ENCODE measurements at regions not wholly inside any gene's neighbourhood (a gene's known extent, or its start where the extent isn't known, plus 50 kb on each side); places are given as distances from the start of the nearest gene placed in this dataset.

DNA sequence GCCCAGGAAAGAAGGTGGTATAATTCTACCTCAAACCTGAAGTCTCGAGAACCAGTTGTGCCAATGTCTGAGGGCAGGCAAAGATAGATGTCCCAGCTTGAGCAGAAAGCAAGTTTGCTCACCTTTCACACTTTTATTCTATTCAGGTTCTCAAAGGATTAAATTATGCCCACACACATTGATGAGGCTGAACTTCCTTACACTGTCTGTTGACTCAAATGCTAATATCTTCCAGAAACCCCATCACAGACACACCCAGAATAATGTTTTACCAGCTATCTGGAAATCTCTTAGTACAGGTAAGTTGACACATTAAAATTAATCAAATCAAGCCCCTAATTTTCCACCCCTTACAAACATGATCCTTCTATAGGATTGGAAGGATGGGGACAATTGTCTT, 605.7 kb downstream of the NUF2 start:
- TF ChIP-seq, protein P1, sequence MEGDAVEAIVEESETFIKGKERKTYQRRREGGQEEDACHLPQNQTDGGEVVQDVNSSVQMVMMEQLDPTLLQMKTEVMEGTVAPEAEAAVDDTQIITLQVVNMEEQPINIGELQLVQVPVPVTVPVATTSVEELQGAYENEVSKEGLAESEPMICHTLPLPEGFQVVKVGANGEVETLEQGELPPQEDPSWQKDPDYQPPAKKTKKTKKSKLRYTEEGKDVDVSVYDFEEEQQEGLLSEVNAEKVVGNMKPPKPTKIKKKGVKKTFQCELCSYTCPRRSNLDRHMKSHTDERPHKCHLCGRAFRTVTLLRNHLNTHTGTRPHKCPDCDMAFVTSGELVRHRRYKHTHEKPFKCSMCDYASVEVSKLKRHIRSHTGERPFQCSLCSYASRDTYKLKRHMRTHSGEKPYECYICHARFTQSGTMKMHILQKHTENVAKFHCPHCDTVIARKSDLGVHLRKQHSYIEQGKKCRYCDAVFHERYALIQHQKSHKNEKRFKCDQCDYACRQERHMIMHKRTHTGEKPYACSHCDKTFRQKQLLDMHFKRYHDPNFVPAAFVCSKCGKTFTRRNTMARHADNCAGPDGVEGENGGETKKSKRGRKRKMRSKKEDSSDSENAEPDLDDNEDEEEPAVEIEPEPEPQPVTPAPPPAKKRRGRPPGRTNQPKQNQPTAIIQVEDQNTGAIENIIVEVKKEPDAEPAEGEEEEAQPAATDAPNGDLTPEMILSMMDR (conservative IDR thresholded peaks at IDR 0.05 in 1 of 2, IDR thresholded peaks at IDR 0.05 in 1 of 2; ENCODE audit: extremely low read depth in 1 of 2, insufficient read depth in 1 of 2, low read depth in 1 of 2, low read length in 2 of 2): no peak
- no peak for TF ChIP-seq EZH2 (IDR thresholded peaks at IDR 0.05; ENCODE audit: borderline replicate concordance, low read length)
